ENCODE measurements at regions not wholly inside any gene's neighbourhood (a gene's known extent, or its start where the extent isn't known, plus 50 kb on each side); places are given as distances from the start of the nearest gene placed in this dataset.
"Not testable (repeated sequence)": the region's sequence is repeated elsewhere in the genome, so short reads cannot be mapped to it uniquely, and the experiment has no call there.

- no peak for DNase-seq (ENCODE audit: low read depth in 2 of 2)
Observed at GRCh38 chr7:130845581-130846085, 111.6 kb upstream of the KLF14 start.

GRCh38 chr7:130849604-130850003, 115.6 kb upstream of the KLF14 start:
- DNase-seq (ENCODE audit: low read depth in 2 of 2): no peak

DNA sequence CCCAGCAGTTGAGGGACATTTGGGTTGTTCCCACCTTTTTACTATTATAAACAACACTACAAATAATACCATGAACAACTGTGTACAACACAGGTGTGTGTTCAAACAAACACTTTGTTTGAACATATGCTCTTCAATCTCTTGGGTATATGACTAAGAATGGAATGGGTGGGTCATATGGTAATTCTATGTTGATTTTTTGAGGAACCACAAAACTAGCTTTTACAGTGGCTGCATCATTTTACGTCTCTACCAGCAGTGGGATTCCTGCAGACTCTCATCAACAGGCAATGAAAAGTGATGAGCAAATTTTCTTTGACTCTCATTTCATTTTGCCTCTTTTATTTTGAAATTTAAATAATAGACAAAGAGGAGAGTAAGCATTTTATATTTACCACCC, 116.9 kb upstream of the KLF14 start:
- no peak for DNase-seq (ENCODE audit: low read depth in 2 of 2)

- no peak for DNase-seq (ENCODE audit: low read depth in 2 of 2)
Observed at GRCh38 chr7:130852867-130853266, 118.9 kb upstream of the KLF14 start.

DNA sequence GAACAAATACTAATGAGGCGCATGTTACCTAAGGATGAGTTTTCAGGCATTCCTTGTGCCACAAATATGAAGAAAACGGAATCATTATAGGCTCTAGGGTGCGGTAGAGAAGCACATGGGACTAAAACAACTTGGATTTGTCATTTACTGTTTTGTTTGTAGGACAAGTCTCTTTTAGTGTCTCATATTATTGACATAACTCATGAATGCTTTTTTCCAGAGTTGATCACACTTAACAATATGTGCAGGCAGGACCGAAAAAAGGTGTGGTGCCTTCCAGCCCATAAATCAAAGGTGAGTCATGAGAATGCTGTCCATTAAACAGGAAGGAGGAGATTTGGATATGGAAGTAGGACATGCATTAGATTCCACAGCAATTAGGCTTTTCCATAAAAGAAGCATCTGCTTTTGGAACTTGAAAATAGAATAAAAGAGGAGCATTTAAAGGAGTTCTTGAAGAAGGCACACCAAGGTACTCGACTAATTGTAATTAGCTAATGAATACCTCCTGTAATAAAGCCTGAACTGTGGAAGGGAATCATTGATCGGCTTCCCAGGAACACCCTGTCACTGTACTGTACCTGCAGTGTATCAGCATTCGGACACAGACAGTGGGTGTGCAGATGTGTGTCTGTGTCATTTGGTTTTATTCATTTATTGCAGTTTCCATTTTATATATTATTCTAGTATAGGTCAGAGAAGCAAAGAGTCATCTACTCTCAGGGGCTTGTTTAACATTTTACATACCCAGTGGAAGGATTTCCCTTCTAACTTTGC, 119.7 kb upstream of the KLF14 start:
- no peak for DNase-seq (ENCODE audit: low read depth in 2 of 2)

DNA sequence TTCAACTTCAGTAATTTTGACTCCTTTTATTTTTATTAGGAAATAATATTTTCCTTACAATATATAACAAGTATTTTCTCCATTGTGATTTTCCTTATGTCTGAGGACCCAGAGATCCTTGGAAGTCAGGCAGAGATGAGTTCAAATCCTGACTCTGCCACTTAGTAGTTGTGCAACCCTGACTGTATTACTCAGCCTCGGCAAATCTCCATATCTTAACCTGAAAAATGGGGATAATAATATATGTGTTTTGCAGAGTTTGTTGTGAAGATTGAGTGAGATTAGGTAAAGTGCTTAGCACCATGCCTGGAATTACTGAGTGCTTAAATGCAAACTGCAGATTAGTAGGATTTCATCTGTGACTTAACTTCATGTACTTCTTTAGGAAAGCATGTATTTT, 120.5 kb upstream of the KLF14 start:
- DNase-seq (ENCODE audit: low read depth in 2 of 2): no peak

- no peak for DNase-seq (ENCODE audit: low read depth in 2 of 2)
Observed at GRCh38 chr7:130856866-130857265, 122.9 kb upstream of the KLF14 start.

- not testable (repeated sequence) for DNase-seq (ENCODE audit: low read depth in 2 of 2)
Observed at GRCh38 chr7:130860832-130861231, 126.8 kb upstream of the KLF14 start.

- no peak for DNase-seq (ENCODE audit: low read depth in 2 of 2)
Observed at GRCh38 chr7:130865408-130866236, 131.6 kb upstream of the KLF14 start.

GRCh38 chr7:130867039-130867438, 133.0 kb upstream of the KLF14 start:
- no peak for DNase-seq (ENCODE audit: low read depth in 2 of 2)

DNA sequence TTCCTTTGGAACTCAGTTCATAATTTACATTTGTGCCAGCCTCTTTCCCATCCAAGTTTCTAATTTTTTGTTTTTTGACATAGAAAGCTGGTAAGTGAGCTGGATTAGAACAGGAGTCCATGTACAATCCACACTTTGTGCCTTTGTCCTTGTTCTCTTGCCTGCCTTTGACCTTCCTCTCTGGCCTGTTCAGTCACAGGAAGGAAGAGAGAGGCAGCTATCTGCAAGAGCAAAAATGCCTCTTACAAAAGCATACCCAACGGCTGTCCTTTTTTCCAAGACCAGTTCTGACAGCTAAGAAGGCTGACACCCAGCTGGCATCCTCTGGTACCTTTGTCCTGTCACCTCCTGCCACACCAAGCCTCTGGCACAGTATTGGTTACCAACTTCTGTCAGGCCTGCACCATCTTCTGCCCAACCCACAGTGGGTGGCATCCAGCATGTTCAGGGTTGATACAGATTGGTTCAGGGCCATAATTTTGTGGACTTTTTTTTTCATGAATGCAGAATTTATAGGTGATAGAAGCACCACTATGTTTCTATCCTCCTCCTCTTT, 133.7 kb upstream of the KLF14 start:
- DNase-seq (ENCODE audit: low read depth in 2 of 2): no peak

DNA sequence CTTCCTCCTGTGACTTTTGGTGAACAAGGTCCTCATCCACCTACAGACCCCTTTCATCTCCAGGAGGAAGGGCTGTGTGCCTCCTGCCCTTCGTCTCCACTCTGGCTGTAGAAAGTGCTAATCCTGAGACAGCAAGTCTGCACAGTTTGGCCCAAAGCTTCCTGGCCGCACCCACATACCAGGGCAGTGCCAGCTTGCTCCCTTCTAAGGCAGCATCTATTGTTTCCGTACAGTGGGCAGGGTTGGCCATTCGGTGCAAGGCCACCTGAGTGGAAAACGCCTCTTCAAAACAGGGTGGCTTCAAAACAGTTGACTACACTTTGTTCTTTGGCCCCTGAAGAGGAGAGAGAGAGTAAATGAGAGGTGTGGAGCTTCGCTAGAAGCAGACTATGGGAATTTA, 134.1 kb upstream of the KLF14 start:
- DNase-seq (ENCODE audit: low read depth in 2 of 2): no peak

DNA sequence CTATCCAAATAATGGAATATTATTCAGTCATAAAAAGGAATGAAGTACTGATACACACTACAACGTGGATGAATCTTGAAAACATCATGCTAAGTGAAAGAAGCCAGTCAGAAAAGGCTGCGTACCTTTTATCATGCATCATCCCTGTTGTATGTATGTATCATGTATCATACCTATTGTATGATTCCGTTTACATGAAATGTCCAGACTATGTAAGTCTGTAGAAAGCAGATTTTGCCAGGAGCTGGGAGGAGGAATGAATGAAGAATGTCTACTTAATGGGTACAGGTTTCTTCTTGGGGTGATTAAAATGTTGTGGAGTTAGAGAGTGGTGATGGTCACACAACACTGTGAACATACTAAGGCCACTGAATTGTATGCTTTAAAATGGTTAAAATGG, 135.9 kb upstream of the KLF14 start:
- no peak for DNase-seq (ENCODE audit: low read depth in 2 of 2)

DNA sequence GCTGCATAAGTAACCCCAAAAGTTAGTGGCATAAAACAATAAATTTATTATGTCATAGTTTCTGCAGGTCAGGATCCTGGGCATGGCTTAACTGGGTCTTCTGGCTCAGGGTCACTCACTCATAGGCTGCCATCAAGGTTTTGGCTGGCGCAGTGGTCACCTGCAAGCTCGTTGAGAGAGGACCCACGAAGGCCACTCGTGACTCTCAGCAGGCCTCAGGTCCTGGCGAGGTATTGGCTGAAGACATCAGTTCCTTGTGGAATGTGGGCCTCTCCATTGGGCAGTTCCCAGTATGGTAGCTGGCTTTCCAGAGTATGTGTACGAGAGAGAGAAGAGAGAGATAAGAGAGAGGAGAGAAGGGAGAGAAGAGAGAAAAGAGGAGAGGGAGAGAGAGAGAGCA, 138.3 kb upstream of the KLF14 start:
- no peak for DNase-seq (ENCODE audit: low read depth in 2 of 2)

- DNase-seq (ENCODE audit: low read depth in 2 of 2): no peak
Observed at GRCh38 chr7:130872756-130873448, 138.9 kb upstream of the KLF14 start.

- no peak for DNase-seq (ENCODE audit: low read depth in 2 of 2)
Observed at GRCh38 chr7:130874071-130874915, 140.3 kb upstream of the KLF14 start.

- no peak for DNase-seq (ENCODE audit: low read depth in 2 of 2)
Observed at GRCh38 chr7:130875265-130875741, 141.3 kb upstream of the KLF14 start.

- no peak for DNase-seq (ENCODE audit: low read depth in 2 of 2)
Observed at GRCh38 chr7:130875901-130876300, 141.9 kb upstream of the KLF14 start.

DNA sequence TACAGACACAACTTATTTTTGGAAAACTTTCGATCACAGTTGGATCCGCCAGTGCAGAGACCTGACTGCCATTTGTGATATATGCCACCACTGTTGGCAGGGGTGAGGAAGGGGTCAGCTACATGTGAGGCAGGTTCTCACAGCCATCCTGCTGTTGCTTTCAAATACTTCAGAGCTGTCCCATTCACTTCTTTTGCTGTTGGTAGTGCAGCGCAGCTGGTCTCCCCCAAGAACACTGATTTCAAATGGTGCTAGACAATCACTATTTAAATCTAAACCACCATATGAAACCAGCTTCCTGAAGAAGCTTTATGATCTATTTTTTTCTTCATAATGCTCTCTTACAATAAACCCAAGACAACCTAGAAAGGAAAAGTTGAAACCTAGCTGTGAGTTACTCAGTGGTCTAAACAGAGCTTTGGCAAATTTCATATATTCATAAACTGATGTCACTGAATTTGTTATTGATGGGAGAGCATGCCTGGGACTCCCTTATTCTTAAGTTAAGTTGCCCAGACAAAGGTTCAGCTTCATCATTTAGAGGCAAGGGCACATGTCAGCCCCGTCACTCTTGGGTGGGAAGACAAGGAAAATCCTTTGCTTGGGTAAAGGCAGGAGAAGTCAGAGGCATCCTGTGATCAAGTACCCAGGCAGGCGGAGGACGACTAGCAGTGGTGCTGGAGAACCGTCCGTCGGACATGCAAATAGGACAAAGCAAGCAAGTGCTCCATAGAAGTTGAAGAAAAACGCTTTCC, 143.4 kb upstream of the KLF14 start:
- DNase-seq (ENCODE audit: low read depth in 2 of 2): no peak

DNA sequence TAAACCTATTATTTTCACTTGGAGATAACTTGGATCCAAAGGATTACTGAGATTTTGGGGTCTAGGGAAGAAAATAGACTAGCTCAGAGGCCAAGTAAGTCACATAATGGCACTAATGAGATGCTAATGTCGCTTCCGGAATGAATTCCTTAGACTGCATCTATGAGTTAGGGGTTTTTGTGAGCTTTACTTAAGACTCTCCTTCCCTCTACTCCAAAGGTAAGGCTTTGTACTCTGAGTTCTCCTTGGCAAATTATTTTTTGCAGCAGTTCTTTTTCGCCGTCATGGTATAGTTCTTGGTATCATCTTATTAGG, 143.9 kb upstream of the KLF14 start:
- DNase-seq (ENCODE audit: low read depth in 2 of 2): no peak
